GM12874 (cell line): ENCODE measurements at regions not wholly inside any gene's neighbourhood (a gene's known extent, or its start where the extent isn't known, plus 50 kb on each side); places are given as distances from the start of the nearest gene placed in this dataset.

Experiments used
- TF ChIP-seq, protein P1 (sequence below): IDR thresholded peaks from 2 replicates; pipeline ENCODE4 v1.5.1; 2011; ENCODE audit warnings: low read depth, mild to moderate bottlenecking, control low read depth, low read length, moderate library complexity; ENCODE audit not compliant: insufficient read depth

DNA sequence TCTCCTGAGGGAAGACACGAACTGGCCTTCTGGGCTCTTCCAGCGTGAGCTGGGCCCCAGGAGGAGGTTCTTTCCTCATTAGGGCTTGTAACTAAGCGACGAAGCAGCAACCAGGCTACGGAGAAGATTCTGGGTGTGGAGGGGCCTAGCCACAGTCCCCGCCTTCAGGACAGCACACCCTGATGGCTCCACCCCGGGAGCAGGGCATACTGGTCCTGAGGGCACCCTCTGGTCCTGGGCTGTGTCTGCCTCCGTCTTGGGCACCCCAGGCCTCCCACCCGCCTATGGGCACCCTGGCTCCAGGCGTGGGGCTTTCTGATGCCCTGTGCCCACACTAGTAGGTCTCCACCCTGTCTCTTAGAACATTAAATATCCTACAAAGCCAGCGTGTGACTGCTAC, 136.4 kb downstream of the OLFM1 start:
- TF ChIP-seq, protein P1, sequence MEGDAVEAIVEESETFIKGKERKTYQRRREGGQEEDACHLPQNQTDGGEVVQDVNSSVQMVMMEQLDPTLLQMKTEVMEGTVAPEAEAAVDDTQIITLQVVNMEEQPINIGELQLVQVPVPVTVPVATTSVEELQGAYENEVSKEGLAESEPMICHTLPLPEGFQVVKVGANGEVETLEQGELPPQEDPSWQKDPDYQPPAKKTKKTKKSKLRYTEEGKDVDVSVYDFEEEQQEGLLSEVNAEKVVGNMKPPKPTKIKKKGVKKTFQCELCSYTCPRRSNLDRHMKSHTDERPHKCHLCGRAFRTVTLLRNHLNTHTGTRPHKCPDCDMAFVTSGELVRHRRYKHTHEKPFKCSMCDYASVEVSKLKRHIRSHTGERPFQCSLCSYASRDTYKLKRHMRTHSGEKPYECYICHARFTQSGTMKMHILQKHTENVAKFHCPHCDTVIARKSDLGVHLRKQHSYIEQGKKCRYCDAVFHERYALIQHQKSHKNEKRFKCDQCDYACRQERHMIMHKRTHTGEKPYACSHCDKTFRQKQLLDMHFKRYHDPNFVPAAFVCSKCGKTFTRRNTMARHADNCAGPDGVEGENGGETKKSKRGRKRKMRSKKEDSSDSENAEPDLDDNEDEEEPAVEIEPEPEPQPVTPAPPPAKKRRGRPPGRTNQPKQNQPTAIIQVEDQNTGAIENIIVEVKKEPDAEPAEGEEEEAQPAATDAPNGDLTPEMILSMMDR, result no peak

DNA sequence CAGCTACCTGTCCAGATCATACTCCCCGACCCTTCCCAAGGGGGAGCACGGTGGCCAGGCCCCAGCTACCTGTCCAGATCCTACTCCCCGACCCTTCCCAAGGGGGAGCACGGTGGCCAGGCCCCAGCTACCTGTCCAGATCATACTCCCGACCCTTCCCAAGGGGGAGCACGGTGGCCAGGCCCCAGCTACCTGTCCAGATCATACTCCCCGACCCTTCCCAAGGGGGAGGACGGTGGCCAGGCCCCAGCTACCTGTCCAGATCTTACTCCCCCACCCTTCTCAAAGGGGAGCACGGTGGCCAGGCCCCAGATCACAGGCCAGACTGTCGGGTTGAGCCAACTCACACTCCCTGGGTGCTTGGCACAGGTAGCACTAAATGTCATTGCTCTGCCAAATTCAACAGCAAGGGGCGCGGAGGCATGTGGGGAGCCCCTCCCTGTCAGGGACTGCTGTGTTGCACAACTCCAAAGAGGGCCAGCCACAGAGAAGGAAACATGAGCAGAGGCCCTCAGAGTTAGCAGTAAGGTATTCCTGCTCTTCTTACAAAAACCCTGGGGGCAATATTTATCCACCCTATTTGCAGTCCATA, 136.9 kb downstream of the OLFM1 start:
- TF ChIP-seq, protein P1, result no peak

DNA sequence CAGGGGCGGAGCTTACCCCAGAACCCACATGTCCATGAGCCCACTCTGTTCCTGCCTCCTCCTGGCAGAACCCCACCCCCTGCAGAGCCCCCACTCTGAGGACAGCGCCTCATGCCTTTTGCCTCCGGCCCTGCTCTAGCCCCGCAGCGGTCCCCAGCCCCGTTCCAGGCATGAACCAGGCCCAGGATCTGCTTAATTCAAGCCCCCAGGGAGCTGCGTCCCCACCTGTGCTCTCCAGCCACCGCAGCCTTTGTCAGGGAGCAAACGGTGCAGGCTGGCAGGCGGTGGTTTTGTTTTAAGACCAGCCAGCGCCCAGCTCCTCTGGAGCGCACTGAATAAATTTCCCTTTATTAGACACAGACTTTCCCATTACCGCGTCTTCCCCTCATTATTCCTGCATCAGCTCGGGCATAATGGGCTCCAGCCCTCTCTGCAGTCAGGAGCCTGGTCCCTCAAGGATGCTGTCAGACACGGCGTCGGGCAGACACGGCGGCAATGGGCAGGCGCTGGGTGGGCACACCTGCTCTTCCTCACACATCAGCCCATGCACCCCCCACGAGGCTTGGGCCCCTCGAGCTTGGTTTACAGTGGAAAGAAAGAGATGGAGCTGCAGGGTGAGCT, 137.6 kb downstream of the OLFM1 start:
- TF ChIP-seq, protein P1, result no peak

DNA sequence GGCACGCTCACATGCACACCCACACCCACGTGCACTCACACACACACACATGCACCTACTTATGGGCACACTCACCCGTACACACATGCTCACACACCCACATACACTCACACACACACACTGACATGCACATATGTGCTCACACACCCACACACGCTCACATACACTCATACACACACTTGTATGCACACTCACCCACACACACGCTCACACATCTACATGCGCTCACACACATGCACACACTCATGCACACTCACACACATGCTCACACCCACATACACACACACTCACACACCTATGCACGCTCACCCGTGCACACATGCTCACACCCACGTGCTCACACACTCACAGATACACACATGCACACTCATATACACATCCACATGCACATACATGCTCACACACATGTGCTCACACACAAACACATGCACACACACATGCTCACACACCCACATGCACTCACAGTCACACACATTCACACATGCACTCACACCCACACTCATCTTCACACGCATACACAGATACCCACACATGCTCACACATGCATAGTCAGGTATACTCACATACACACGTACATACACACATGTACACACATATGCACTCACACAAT, 138.3 kb downstream of the OLFM1 start:
- TF ChIP-seq, protein P1, result no peak

DNA sequence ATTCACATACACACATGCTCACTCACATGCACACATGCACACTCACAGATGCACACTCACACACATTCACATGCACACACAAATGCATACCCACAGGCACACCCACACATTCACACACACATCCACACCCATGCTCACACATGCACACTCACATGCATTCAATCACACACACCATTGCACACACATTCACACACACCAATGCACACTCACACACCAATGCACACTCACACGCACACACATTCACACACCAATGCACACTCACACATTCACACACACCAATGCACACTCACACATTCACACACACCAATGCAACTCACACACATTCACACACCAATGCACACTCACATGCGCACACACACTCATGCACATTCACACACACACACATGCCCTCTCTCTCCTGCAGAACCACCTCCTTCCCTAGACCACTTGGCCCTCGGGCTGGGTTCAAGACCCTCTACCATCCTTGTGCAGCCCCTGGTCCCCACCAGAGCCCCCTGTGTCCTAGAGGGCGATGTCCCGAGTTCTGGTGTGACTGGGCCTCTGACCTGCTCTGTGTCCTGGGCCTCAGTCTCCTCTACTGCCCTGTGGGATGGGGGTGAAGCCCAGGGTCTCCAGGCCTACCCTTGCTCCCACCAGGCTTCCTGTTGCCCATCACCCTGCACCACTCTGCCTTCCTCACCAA, 139.0 kb downstream of the OLFM1 start:
- TF ChIP-seq, protein P1, result no peak

DNA sequence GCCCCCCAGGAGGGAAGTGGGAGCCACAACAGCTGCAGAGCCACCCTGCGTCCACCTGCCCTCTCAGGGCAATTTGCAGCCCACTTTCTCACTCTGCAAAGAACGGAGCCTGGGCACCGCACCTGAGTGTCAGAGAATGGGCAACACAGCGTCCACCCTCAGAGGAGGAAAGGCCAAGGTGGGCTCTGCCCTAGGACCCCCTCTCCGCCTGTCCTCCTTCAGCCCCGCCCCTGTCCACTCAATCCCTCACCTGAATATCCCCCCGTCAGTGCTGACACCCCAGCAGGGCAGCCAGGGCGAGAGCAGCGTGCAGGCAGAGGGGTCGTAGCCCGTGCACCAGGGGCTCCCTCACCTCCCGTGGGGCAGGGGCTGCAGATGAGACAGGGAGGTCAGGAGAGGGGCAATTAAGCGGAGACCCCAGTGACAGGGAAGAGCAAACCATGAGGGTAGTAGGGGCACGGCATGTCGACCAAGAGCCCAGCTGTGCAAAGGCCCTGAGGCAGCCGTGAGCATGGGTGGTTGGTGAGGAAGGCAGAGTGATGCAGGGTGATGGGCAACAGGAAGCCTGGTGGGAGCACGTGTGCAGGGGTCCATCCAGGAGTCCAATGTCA, 140.3 kb downstream of the OLFM1 start:
- TF ChIP-seq, protein P1, result no peak
